PC-3 (cell line): ENCODE measurements at regions not wholly inside any gene's neighbourhood (a gene's known extent, or its start where the extent isn't known, plus 50 kb on each side); places are given as distances from the start of the nearest gene placed in this dataset.

ENCODE experiments used
- CTCF ChIP-seq: fragments of 300-600 bp; sonication (generic); conservative IDR thresholded peaks from 2 replicates; pipeline ENCODE4 v1.5.1; 2017; ENCODE audit warnings: antibody characterized with exemption, low read depth, mild to moderate bottlenecking, low read length
- EZH2 ChIP-seq: fragments of 300-600 bp; sonication (generic); IDR thresholded peaks from one replicate; pipeline ENCODE4 v1.6.1; 2017; ENCODE audit warnings: antibody characterized with exemption, mild to moderate bottlenecking, low read length; ENCODE audit not compliant: unreplicated experiment
- EZH2phosphoT487 ChIP-seq: fragments of 300-600 bp; sonication (generic); IDR thresholded peaks from 2 replicates; pipeline ENCODE4 v1.6.1; 2018; ENCODE audit warnings: mild to moderate bottlenecking, antibody characterized with exemption, low read length, borderline replicate concordance

- TF ChIP-seq CTCF, result no peak
- TF ChIP-seq EZH2, result no peak
- no peak for TF ChIP-seq EZH2phosphoT487
These were observed 104.9 kb downstream of the NUF2 start for GRCh38 chr1:163426505-163427251.
